ENCODE measurements at regions not wholly inside any gene's neighbourhood (a gene's known extent, or its start where the extent isn't known, plus 50 kb on each side); places are given as distances from the start of the nearest gene placed in this dataset.

DNA sequence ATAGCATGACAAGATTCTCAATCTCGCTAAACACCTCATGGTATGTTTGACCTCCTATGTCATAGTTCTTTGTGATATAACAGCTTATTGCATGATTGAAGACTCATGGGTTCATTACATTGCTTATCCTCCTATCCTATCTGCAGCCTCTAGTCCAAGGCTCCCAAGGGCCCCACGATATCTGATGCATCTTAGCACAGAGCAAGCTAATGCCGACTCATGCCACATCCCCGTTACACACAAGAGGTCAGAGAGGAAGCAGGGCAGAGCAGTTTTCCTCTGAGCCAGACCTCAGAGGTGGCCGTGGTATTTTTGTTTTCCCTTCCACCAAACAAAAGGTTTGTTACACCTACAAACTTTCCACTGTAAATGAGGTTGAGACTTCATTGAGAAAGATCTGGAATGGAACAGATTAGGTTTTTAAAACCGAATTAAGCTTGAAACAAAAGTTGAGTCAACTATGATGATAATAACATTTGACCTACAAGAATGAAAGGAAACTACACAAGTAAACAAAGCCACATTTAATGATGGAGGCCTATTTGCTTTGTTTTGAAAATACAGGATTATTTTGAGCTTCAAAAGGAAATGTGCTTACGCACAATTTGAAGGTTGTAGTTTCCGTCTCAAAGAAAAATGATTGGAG lies 133.9 kb upstream of the MYLIP start:
- DNase-seq (ENCODE audit: low read depth, low spot score) = no peak

DNA sequence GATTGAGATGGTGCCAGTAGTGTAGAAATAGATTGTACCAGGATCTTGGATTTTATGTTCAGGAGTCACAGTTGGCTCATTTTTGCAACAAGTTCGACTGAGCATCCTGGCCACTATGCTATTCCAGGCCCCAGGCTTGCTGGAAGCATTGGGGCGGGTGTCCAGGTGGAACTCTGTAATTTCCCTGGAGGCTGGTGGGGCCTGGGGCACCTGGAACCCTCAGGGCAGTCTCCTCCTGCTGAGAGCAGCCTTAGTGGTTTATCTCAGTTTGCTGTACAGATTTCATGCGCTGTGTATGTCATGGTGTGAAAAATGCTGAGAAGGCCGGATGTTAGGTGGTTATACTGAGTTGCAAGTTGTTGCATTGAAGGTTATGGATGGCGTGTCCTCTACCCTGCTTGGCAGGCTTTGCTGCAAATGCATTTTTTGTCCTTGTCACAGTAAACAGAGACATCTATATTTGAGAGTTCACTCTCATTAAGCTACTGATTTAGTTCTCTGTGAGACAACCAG lies 135.1 kb upstream of the MYLIP start:
- DNase-seq (ENCODE audit: low read depth, low spot score) = no peak

DNA sequence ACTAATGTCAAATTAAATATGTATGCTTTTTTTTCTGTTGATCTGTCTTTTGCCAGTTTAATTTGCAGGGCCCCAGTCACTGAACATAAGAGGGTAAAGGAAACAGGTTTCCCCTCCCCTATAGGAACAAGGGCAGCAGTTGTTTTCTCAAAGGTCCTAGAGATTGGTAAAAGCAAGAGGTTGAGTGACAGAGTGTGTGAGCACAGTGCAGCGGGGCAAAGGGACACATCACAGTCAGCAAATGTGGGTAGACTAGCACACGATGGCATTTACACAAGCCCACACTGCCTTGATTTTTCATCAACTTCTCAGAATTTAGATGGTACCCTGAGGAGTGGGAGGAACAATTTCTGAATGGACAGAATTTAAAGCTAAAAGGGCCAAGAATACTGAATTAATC lies 138.7 kb upstream of the MYLIP start:
- no peak for DNase-seq (ENCODE audit: low read depth, low spot score)

DNA sequence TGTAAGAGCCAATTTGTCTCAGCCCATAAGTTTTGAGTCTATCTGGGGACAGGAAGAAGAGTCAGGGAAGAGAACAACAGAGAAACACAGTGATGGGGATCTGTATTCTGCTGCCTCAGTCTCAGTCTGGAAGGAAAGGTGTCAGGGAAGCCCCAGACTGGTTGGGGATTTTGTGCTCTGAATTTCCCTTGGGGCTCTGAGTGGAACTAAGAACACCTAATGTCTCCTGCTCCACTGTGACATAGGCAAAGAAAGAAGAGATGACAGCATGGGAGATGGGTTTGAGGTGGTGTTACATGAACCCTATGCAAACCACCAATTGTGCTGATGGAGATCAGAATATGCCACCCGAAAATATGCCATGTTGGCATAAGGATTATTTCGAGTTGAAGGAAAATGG lies 139.5 kb upstream of the MYLIP start:
- no peak for DNase-seq (ENCODE audit: low read depth, low spot score)

DNA sequence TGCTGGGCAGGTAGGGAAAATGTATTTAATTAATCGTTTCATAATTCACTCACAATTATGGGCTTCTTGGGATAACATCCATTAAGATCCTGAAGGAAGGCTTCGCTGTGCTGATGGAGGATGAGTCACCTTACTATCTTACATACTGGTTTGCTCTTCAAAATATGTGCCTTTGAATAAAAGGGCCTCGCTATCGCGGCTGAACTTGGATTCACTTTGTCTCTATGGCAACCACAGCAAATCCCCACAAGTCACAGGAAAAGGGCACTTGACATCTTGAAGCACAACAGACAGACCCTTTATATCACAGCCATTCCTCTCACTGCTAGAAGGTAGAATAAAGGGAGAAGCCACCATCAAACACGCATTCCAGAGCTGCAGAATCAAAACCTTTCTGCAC lies 141.3 kb upstream of the MYLIP start:
- DNase-seq (ENCODE audit: low read depth, low spot score) = peak; percentile 20

DNA sequence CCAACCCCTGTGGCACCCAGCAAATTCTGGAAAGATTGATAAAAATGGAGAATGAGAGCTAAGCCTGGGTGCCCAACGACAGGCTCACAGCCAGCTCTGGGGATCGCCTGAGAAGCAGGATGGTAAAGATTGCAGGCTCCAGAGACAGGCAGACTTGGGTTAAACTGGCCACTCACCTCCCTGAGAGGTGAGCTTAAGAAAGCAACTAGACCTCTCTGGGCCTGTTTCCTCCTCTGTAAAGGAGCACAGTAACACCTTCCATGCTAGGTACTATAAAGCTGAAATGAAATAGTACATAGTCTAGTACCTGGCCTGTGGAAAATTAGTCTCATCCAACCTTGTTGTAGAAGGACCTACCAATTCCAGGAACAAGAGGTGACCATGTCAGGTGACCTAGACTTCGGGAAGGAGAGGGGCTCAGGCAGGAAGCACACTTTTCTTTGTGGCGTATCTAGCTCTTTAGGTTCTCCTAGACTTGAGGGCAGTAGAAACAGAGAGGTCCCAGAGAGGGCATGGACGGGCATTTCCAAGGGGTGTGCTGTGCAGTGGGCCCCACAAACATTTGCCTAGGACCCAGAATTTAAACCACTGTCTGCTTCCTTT lies 142.8 kb upstream of the MYLIP start:
- DNase-seq (ENCODE audit: low read depth, low spot score) = no peak

DNA sequence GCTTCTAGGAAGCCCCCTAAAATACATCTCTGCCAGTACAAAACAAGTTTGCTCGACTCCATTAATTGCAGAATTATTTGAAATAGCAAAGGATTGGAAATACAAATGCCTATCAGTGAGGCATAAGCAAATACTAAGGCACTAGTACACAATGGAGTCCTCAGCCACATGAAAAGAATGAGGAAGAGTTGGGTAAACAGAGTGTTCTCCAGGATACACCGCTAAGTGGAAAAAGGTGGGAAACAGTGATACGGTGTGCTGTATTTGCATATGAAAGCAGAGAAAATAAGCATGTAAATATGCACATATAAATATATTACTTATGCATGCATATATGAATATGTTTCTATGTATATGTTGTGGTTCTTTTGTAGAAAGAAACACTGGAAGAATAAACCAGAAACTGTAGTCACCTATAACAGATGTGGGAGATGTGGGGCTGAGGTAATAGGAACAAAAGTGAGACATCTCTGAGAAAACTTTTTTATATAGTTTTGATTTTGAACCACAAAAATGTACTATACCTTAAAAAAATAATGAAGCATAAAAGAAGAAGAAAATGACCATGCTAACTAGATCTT lies 143.4 kb upstream of the MYLIP start:
- no peak for DNase-seq (ENCODE audit: low read depth, low spot score)

DNA sequence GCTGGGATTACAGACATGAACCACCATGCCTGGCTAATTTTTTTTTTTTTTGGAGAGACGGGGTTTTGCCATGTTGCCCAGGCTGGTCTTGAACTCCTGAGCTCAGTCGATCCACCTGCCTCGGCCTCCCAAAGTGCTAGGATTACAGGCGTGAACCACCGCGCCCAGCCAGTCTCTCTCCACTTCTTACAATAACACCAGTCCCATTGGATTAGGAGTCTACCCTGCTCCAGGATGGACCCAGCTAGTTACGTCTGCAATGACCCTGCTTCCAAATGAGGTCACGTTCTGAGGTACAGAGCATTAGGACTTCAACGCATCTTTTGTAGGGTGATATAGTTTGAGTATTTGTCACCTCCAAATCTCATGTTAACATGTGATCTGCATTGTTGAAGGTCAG lies 146.9 kb upstream of the MYLIP start:
- DNase-seq (ENCODE audit: low read depth, low spot score) = no peak

DNA sequence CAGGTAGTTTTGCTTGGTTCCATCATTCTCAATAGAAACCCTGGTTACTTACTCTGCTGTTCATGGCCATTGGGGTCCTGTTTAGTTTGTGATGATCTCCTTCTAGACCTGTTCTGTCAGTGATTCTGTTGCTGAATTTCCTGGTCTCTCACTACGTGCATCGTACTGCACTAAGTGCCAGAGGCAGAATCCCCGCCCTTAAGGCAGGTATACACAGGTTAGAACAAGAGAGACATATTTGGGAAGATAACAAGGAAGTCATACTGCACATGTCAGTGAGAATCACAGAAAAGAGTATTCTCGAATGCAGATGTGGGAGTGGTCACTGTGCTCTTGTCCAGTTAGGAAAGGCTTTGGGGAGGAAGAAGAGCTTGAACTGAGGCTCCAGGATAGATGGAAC lies 148.1 kb upstream of the MYLIP start:
- no peak for DNase-seq (ENCODE audit: low read depth, low spot score)

DNA sequence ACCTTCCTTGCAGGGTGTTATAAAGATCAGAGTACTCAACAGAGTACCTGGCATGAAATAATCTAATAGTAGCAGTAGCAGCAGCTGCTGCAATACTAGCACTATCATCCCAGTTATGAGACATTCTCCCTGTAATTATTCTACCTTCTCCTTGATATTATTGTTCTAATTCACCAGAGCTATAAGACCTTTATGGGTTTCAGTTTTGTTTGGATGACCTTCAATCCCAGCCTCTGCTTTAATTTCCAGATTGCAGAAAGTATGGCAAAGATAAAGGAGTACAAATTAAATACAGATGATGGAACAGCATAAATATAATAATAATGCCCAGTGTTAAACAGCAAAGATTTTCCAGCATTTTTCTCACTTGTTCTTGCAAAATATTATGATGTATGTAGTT lies 150.5 kb upstream of the MYLIP start:
- no peak for DNase-seq (ENCODE audit: low read depth, low spot score)

DNA sequence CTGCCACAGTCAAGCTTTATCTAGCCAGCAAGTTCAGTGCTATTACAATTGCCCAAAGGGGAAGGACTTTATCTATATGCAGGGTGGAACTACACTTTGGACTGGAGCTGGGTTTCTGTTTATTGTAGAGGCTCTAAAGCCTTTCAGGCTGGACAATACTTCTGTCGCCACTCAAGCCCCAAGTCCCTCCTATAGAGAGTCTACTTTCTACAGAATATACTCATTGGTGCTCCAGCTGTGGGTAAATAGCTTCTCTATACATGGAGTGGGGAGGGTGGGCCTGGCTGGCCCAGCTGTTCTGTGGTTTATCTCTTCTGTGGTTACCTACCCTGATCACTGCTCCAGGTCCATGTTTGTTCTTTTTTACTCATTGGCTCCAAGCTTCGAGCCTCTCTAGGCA lies 151.8 kb upstream of the MYLIP start:
- no peak for DNase-seq (ENCODE audit: low read depth, low spot score)

DNA sequence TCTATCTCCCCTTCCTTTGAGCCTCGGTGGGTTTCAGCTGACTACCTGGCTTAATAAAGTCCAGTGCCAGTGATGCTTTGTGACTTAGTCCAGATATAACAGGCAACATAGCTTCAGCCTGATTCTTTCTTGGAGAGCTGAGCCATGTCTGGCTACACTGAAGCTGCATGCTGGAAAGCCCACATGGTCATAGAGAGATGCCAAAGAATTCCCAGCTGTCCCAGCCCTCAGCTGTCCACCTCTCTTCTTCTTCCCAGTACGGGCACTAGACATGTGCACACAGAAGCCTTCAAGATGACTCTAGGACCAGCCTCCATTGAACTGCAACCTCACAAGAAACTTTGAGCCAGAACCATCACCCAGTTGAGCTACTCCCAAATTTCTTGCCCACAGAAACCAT lies 154.1 kb upstream of the MYLIP start:
- no peak for DNase-seq (ENCODE audit: low read depth, low spot score)

DNA sequence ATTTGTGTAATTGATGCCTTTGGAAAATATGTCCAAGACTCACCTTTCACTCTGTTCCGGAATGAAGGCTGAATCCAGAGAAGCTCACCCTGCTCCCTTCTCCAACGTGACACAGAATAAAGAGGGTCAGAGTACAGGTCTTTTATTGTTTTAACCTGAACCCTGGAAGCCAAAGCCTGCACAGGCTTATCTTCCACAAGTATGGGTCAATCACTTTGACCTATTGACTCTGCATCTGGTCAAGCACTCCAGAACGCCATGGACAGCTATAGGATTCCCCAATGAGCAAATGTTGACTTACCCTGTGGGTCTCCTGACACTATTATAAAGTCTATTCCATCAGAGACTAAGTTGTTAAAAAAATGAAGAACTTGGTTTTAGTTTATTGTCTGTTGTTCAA lies 158.4 kb upstream of the MYLIP start:
- DNase-seq (ENCODE audit: low read depth, low spot score) = no peak

DNA sequence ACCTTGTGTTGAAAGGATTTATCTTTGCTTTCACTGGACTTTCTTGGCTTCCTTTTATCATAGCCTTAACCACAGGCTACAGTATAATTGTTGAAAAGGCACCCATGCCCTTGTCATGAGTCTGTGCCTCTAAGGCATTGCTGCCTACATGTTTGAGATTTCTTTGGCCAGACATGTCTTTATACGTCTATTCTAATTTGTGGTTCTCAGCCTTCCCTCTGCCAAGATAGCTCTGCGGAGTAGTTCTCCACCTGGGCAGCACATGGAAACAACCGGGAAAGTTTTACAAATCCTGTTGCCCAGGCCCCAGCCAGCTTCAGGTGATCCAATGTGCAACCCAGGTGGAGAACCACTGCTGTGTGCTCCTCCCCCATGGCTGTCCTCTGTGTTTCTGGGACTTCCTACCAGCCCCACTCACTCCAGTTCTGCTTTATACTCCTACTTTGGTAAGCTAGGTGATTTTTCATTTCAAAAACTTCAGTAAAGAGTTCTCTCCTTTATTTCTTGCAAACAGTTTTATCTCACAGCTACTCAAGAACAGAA lies 159.6 kb upstream of the MYLIP start:
- DNase-seq (ENCODE audit: low read depth, low spot score) = peak; percentile 60

DNA sequence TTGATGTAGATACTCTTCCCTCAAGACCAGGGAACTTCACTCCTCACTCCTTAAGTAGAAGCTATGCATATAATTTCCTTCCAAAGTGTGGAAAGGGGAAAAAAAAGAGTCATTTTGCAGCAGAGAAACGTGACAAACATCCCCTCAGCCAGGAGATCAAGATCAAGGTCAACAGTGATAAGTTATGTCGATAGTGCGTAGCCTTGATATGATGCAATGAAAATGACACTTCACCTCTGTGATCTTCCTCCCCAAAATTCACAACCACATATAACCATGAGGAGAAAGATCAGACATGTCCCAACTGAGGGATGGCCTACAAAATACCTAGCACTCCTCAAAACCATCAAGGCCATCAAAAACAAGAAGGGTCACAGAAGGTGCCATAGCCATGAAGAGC lies 160.4 kb upstream of the MYLIP start:
- no peak for DNase-seq (ENCODE audit: low read depth, low spot score)

DNA sequence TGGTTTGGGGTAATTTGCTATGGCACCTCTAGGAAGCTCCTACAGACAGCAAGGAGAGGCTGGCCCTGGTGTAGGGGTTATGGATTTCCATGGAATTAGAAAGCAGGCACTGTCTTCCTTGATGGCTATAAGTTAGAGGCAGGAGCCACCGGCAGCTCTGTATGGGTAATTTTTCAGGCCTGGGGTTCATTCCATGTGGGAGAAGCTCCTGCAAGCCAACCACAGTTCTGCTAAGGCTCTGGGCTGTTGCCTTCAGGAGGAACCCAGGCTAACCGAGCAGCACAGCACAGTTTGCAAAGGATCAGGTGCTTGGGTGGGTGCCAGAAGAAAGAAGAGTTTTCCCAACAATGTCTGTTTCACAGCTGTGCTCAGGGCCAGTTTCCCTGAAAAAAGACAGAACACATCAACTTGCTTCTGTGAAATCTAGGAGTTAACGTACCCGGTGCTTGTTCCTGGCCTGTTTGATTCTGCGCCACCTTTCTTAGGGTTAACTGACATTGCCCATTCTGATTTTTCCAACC lies 162.8 kb upstream of the MYLIP start:
- no peak for DNase-seq (ENCODE audit: low read depth, low spot score)

DNA sequence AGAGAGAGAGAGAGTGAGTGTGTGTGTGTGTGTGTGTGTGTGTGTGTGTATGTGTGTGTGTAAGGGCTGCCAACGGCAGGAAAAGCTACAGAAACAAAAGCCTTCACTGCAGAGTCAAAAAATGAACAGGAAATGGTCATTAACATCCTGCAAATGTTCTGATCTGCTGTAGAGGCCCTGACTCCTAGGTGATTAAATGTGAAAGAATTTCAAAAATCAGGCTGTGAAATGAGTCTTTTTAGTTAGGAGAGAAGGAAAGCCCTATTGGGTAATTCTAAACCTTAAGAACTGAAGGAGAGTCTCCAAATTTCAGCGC lies 166.5 kb upstream of the MYLIP start:
- peak; percentile 66 for DNase-seq (ENCODE audit: low read depth, low spot score)

DNA sequence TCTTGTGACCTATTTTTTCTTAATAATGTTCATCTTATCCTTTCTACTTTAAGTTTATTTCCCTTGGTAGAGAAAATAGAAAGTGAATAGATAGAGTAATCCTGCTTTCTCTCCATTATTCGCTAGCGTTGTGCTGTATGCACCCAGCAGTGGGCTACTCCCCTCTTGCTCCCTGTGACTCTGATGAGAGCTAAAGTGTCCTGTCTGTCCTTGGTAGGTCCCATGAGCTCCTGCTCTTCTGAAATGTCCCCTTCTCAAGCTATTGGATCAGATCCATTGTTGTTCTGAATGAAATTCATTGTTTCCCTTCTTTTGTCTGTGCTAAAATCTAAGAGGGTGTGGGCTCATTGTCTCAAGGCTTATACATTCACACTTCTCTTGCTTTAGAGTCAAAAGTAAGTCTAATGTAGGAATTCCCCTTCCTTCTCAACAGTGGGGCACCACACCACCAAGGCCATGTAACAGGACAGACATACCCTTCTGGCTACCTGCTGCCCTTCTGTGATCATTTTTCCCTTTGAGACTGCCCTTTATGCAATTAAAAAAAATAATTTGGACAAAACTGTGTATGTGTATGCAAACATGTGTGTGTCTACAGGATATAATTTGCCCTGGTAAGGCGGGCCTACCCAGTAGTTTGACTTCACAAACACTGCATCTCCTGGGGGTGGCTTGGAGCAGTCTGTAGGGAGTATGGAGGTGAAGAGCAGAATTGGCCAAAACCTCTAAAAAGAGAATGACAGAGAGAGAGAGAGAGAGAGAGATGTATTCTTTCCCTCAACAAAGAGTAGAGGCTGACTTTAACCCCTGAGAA lies 167.0 kb upstream of the MYLIP start:
- DNase-seq (ENCODE audit: low read depth, low spot score) = no peak

DNA sequence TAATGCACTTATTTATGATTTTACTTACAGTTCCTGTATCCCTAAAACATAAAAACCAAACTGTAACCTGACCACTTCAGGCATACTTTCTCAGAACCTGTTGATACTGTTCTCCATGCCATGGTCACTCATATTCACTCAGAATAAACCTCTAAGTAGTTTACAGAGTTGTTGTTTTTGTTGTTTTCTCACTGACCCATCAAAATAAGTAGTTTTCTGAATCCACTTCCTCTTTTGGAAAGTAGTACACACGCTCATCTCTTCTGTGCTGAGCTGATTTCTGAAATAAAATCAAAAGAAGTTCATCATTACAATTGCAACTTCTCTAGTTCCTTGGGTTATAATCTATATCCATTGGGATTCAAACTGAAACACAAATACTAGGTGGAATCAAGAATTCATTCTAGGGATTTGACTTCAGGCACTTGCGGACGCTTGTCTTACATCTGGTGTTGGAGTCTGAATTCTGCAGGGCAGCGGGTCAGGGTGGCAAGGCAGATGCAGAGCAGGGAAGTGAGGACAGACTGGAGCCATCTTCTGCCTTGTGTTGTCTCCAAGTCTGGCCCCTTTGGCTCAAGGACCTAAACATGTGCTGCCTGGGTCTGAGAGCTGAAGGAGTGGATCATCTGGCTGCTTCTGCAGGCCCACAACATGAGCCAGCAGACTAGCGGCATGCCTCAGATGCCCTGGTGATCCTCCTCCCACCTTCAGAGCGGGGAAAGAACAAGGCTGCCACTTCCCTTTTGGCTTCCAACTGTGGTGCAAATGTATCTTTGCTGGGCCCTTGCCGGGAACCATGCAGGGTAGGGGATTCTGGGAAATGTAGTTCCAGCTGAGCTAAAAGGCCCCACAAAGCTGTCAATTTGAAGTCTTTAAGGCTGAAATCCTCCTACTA lies 167.9 kb upstream of the MYLIP start:
- DNase-seq (ENCODE audit: low read depth, low spot score) = no peak

DNA sequence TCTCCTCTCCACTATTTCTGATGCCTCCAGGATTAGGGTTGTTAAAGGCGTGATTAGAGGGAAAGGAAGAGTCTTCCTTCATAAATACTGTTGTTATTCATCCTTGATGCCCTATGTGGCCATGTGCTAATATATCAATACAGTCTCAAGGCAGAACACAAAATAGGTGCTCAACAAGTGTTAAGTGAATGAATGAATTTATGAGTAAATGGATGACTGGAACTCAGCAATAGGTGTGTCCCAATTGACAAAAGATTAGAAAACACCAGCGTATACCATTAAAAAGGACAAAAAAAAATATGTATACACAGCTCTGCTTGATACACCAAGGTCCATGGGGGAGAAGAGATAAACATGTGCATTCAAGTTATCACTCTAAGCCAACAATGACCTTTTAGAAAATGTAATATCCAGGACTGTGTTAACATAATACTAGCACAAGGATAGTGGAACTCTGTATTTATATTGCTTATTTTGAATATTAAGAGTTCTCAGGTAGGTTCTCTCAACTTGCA lies 171.2 kb upstream of the MYLIP start:
- no peak for DNase-seq (ENCODE audit: low read depth, low spot score)

Data from astrocyte of the hippocampus (primary cell).